NCI-H1436 (cell line): ENCODE measurements at regions not wholly inside any gene's neighbourhood (a gene's known extent, or its start where the extent isn't known, plus 50 kb on each side); places are given as distances from the start of the nearest gene placed in this dataset.

Experiments used
- DNase-seq: peaks from one replicate; lab custom pipeline; 2025; lab: John Stamatoyannopoulos, UW

DNA sequence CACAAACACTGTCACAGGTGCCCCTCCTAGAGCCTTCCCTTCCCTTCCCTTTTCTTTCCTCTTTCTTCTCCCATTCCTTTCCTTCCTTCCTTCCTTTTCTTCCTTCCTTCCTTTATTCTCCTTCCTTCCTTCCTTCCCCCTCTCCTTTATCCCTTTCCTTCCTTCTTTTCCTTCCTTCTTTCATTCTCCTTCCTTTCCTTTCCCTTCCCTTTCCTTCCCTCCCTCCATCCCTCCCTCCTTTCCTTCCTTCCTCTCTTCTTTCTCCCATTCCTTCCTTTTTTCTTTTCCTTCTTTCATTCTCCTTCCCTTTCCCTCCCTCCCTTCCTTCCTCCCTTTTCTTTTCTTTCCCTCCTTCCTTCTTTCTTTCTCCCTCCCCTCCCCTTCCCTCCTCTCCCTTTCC lies 170.0 kb downstream of the ENGASE start:
- no peak for DNase-seq

DNA sequence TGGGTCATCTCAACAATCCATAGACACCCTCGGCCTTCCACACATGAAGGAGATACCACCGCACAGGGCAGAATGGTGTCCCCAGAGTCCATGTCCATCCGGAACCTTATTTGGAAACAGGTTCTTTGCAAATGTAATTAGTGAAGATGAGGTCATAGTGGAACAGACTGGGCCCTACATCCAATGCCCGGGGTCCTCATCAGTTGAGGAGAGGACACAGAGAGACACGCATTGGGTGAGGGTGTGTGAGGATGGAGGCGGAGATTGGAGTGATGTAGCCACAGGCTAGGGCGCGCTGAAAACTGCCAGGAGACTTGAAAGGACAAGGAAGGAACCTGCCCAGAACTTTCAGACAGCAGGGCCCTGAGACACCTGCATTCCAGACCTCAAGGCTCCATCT lies 169.4 kb downstream of the ENGASE start:
- DNase-seq, result no peak

DNA sequence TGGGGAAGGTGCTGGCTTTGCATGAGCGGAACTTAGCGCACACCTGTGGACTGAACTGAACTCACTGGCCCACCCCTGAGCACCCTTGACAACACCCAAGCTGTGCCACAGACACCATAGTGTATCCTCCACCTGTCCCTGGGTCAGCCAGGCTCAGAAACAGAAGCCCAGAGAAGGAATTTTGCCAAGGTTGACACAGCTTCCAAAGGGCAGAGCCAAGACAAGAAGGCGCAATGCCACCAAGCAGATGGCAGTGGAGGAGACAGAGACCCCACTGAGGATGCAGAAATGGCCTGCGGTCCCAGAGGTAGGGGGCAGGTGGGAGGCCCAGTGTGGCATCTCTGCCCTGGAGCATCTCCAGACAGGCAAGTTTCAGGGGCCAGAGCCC lies 169.0 kb downstream of the ENGASE start:
- no peak for DNase-seq

DNA sequence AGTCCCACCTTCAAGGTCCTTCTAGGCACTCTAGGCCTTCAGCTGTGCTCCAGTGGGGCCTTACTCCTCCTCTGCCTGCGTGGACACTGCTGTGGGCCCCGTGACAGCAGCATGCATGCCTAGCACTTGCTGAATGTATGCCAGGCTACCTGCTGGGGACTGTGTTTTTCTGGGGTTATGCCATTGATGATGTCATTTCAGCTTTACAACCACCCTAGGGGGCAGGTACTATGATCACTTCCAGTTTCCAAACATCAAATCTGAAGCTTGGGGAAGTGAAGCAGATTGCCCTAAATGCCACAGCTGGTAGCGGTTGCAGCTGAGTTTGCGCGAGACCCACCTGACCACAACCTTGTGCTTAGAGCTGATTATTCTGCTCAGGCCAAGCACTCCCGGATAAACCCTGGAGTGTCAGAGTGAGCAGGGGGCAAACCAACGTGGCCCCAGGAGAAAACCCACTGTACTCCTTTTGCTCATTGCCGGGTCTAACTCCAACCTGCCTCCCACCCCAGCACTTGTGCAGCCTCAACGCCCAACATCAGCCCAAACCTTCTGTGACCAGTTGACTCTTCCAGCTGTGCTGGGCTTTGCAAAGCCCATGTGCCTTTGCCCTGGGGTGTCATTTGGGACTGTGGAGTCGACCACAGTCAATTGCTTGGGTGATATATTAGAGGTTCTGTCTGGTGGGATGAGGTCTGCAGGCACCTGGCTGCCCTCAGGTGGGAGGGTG lies 168.4 kb downstream of the ENGASE start:
- DNase-seq, result no peak

DNA sequence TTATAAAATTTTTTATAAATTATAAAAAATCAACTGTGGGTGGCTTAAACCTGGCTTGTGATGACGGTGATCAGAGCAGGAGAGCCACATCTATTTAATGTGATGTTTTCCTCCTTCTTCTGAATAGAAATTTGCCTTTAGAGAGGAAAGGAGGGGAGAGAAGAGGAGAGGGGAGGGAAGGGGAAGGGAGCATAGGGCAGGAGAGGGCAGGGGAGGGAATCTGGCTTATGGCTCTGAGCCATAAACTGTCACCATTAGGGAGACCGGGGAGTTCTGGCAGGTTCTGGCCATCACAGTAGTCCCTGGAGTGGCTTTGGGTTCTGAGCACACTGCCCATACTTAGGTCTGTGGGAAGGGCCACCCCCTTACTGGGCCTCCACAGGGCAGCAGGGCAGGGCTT lies 167.8 kb downstream of the ENGASE start:
- no peak for DNase-seq

DNA sequence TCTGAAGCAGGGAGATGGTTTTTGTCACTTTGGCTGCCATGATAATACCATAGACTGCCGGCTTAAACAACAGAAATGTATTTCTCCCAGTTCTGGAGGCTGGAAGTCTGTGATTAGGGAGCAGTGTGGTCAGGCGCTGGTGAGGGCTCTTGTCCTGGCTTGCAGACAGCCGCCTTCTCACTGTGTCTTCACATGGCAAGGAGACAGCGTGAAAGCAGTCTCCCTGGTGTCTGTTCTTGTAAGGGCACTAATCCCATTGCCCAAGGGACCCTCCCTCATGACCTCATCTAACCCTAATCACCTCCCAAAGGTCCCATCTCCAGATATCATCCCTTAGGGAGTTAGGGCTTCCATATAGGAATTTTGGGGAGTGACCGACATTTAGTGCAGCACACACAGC lies 167.0 kb downstream of the ENGASE start:
- DNase-seq, result no peak

DNA sequence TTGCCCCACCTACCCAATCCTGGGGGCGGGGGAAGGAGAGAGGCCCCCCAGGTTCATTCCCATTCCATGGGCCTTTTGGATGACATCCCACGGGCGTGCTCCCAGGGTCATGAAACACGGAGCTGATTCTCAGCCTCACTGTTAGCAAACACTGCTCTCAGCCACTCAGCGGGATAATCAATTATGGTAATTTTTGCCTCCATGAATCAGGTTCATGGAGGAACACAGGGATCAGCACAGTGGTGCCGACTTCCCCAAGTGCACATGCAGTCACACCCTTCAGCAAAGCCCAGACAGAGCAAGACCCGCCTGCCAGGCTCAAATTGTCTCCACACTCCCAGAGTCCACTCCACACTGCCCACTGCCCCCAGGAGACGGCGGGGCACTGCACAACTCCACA lies 164.6 kb downstream of the ENGASE start:
- DNase-seq, result no peak

DNA sequence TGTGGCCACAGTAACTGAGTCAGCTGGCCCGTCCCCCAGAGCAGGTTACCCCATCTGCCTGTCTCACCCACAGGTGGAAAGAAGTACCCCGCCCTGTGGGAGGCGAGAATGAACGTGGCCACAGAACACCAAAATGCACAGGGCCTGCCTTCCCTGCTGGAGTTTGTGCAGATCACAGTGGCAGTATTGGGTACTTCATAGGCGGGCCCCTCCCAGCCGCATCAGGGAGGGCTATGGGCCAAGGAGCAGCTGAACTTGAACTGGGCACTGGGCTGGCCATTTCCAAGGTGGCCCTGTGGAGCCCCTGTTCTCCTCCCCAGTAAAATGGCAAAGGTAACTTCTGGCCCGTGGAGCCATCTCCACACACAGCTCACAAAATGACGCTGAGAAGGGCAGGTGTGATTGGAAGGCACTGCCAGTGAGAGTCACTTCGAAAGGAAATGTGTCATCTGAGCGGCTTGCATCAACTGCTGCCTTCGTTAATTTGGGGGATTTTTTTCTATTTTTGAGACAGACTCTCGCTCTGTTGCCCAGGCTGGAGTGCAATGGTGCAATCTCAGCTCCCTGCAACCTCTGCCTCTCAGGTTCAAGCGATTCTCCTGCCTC lies 162.9 kb downstream of the ENGASE start:
- no peak for DNase-seq

DNA sequence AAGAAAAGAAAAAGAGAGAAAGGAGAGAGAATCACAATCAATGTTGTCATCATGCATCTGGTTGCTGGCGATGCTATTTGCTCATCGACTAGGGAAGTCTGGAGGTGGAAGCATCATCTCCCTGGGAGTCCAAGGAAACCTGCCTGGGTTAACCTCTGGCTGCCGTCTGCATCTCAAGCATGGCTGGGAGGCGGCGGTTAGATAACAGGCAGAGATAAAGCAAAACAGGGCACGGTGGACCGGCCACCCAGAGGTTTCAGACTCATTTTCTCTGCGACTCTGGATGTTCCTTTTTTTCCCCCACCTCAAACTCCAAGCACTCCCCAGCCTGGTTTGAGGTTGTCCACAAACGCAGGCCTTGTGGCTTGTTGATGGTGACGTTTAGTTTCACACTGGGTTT lies 161.2 kb downstream of the ENGASE start:
- no peak for DNase-seq

DNA sequence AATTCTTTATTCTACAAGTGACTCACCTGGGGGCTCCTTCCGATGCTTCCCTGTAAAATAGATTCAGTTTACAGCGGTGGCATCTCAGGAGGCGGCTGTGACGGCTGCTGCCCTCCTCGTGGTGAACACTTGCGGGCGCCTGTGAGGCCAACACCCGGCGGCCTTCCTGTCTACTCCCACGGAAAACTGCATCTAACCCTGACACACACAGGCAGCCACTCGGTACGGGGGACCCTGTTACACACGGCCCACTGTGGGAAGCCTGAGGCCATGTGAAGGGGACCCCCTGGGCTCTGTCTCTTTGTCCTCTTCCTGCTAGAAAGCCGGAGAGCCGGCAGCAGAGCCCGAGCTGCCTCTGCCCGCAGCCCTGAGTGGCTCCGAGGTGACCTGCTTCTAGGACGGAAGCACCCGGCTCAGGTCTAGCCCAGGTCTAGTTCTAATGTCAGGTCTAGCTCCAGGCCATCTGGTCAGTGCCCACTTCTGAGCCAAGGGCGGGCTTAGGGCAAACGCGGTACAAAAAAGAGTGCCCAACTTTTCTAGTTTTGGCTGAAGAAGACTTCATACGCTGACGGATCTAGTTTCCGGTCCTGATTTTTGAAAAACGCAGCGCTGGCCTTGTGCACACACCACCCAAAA lies 159.4 kb downstream of the ENGASE start:
- DNase-seq, result no peak

DNA sequence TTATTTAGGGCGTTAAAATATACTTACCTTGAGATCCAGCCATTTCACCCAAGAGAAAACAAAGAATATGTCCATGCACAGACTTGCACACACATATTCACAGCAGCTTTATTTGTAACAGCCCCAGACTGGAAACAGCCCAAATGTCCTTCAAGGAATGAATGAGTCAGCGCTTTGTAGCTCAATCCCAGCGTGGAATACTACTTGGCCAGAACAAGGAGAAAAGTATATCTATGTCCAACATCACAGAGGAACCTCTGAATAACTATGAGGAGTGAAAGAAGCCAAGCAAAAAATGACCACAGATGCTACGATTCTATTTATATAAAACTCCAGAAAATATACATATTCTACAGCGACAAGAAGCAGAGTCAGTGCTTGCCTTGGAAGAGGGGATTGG lies 158.3 kb downstream of the ENGASE start:
- DNase-seq, result no peak

DNA sequence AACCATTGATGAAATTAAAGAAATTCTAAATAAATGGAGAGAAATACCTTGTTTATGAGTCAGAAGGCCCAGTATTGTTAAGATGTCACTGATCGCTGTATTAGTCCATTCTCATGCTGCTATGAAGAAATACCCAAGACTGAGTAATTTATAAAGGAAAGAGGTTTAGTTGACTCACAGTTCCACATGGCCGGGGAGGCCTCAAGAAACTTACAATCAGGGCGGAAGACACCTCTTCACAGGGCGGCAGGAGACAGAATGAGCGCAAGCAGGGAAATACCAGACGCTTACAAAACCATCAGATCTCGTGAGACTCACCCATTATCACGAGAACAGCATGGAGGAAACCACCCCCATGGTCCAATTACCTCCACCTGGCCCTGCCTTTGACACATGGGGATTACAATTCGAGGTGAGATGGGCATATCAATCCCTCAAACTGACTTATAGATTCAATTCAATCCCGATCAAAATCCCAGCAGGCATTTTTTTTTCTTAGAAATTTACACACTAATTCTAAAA lies 157.2 kb downstream of the ENGASE start:
- no peak for DNase-seq

DNA sequence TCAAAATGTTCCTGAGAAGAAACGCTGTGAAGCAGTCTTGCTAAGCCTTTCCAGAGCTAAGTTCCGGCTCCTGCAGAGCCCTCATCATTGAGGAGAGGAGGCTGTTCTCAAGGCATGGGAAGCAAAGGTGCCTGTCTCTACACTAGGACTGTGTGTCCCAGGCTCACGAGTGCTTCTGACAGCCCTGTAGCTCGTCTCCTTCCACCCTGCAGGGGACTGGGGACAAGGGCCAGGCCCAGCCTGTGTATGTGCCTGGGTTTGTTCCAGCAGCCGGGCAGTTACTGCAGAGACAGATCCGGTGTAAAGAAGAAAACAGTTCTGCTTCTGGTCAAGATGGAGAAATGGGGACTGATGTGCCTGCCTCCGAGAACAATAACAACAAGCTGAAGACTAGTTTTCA lies 156.0 kb downstream of the ENGASE start:
- DNase-seq, result no peak

DNA sequence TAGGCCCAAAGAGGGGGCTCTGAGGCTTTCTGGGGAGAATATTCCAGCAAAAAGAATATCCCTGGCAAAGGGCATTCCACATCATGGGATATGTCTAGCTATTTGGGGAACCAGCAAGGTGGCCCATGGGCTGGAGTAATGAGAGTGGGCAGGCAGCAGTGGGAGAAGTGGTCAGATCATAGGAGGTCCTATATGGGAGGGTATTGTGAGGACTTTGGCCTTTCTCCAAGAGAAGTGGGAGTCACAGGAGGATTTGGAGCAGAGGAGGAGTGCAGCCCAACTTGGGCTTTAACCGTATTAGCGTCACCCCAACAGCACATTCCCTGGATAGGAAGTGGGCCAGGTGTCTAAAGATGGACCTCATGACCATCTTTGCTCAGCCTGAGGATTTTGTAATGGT lies 151.4 kb downstream of the ENGASE start:
- DNase-seq, result no peak

DNA sequence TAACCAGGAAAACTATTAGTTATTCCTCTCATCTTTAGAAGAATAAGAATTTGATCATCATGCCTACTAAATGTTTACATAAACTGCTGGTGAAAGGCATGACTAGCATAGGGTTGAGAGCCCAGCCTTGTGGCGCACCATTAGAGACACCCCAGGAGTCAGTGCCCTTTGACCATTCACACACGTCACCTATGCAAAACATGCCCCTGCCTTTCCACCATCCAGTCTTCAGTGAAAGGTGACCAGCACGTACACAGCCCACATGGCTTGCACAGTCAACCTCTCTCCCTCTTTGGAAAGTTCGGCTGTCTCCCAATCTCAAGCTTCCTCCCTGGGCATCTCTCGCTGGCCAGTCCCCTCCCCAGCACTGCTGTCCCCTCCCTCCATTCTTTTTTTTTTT lies 150.3 kb downstream of the ENGASE start:
- DNase-seq, result no peak

DNA sequence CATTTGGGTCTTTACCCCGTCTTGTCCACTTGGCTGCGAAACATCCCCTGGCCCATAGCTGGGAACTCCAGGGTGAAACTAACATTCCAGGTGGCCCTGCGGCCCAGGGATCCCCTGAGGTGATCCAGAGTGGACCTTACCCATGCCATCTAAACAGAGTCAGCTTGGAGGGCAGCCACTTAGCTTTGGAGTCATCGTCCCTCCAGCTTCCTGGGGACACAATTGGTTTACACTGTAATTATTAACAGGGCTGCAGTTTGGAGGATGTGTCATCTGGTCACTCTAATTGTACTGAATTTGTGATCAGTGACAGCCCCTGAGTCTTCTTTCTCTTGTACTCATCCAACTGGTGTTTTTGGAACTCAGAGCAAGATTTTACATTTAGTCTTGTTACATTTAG lies 149.9 kb downstream of the ENGASE start:
- DNase-seq, result no peak

DNA sequence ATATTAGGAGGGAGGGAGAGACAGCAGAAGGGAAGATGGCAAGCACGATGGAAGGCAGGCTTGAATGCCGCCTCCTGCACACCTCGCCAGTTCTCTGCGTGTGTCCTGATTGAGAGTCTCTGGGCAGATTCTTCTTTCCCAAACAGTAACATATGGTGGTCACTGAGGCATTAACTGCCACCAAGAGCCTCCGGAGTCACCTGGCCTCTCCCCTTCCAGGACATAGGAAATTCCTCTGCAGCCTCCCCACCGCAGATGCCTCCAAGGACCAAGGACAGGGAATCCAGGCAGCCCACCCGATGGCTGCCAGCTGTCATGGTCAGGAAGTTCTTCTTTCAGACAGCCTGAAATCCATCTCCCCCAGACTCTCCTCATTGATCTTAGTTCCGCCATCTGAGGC lies 149.3 kb downstream of the ENGASE start:
- DNase-seq, result no peak

DNA sequence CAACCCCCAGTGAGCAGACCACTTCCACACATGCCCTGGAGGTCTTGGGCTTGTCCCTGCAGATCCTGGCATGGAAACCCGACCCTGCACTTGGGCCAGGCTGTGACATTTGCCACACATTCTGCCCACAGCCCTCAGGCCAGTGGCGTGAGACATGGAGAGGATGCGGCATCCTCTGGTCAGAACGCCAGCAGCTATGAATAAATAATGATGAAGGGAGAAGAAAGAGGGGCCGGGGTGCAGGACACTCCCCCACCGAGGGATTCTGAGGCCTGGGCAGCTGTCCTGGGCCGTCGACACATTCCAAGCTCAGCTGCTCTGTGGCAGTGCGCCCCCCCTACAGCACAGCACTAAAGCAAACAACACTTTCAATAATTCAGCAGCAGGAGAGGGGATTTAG lies 148.8 kb downstream of the ENGASE start:
- DNase-seq, result no peak

DNA sequence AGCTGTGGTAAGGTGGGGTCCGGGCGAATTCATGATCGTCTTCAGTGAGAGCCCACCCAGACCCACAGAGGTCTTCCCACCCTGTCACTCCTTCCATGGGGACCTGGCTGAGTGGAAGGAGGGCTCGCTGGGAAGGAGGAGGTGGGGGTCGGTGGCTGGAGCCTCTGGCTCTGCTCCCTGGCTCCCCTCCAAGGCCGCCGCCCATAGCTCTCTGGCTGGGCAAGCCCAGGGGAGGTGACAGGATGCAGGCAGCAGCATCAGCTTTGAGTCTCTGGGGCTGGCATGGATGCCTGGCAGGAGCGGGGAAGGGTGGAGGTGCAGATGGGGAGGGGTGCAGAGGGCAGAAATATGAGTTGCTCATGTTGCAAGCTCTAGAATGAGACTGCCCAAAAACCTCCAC lies 147.0 kb downstream of the ENGASE start:
- no peak for DNase-seq

DNA sequence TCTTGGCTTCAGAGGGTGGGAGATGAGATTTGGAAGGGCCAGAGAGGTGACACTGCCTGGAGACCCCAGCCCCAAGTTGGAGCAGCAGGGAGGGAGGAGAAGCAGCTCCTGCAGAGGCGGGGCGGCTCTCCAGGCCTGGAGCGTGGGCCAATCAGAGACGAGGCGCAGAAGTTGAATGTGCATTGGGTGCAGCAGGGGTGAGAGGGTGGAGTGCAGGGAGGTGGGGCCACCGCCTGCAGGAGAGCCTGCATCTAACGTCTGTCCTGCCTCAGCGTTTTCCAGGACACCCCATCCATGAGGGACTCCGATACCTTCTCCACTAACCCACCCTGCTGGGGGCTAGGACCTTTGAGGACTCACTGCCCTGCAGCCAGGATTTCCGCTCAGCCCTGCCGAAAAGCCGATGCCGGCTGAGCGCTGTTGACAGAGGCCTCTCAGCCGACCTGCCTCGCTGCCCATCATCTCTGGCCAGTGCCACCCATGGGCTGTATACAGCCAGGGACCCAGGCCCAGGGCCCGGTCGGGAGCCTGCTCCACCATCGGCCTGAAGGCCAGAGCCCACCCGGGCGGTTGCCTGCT lies 146.2 kb downstream of the ENGASE start:
- DNase-seq, result peak; percentile 35

DNA sequence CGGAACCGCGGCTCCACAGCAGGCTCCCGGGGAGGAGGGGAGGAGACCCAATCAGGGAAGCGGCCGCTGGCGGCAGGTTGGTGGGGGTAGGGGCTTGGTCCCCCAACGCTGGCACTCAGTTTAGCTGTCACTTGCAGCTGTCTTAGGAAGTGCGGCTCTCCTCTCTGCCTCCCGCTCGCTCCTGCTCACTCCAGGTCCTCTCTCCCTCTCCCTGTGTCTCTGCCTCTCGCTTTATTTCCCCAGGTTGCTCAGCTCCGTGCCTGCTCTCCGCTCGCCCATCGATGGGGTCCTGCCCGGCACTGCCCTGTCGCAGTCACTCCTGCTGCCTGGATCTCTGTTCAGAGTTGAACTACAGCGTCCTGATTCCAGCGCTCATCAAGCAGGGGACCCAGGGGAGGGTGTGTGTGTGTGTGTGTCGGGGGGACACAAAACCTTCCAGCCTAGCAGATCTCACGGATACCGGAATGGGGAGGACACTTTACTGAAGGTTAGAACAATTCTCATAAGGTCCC lies 145.6 kb downstream of the ENGASE start:
- DNase-seq, result no peak

DNA sequence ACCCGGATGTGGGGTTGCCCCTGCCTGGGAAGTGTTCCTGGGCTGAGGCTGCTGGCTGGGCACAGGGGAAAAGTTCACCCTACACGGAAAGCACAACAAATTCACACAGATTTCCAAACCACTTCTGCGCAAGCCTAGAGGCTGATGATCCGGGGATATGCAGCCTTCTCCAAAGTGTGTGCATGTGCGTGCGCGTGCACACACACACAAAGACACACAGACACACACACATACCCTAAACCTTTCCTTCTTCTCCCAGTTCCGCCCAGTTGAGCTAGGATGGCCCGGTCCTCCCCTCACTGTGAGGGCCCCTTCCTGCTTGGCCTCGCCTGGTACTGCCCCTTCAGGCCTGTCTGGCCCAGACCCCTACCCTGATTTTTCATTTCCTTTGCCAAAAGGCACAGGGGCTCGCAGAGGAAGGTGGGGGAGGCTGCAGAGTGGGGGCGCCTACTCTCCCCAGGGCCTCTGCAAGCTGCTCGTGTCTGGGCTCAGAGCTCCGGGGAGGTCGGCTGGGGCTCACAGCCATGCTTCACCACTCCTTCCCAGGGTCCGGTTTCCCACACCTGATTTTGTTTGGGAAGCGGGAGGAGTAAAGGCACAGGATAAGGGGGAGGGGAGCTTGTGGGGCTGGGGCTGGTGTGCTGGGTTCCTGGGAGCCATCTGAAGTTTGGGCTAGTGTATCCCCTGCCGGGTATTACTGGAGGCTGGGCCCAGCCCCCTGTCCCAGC lies 144.7 kb downstream of the ENGASE start:
- DNase-seq, result no peak
